ENCODE measurements at regions not wholly inside any gene's neighbourhood (a gene's known extent, or its start where the extent isn't known, plus 50 kb on each side); places are given as distances from the start of the nearest gene placed in this dataset.

- TF ChIP-seq CTCF (IDR thresholded peaks at IDR 0.05) (no peak), POLR2A (IDR thresholded peaks at IDR 0.05) (no peak)
Measured at GRCh38 chr1:43063394-43064219, 104.9 kb upstream of the SLC2A1 start.

Measured in body of pancreas (tissue), 4 donors.